Fibroblast of mammary gland (primary cell): ENCODE measurements at regions not wholly inside any gene's neighbourhood (a gene's known extent, or its start where the extent isn't known, plus 50 kb on each side); places are given as distances from the start of the nearest gene placed in this dataset.

Experiments used
- DNase-seq: peaks from one replicate; pipeline ENCODE4 v3.0.0-alpha.2; 2010; ENCODE audit warnings: low read depth
- H3K4me3 ChIP-seq: 2 replicates; pipeline ENCODE4 v1.5.1; 2011; ENCODE audit warnings: low read depth, mild to moderate bottlenecking, low read length, moderate library complexity; ENCODE audit not compliant: control insufficient read depth
- TF ChIP-seq, protein P1 (sequence below): conservative IDR thresholded peaks from 2 replicates; pipeline ENCODE4 v1.5.1; 2011; ENCODE audit warnings: low read depth, low read length, inconsistent platforms; ENCODE audit not compliant: control insufficient read depth, insufficient read depth

DNA sequence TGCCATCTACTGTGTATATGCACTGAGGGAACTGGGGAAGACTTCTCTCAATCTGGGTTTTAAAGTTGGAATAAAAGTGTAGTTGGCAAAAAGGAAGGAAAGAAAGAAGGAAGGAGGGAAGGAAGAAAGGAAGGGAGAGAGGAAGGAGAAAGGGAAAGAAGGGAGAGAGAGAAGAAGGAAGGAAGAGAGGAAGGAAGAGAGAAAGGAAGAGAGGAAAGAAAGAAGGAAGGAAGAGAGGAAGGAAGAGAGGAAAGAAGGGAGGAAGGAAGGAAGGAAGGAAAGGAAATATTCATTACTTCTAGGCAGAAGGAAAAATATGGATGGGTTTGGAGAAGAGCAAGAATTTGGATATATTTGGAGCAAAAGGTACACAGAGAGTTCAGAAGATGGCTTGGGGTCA is 343.6 kb upstream of the AUTS2 start:
- TF ChIP-seq, protein P1, sequence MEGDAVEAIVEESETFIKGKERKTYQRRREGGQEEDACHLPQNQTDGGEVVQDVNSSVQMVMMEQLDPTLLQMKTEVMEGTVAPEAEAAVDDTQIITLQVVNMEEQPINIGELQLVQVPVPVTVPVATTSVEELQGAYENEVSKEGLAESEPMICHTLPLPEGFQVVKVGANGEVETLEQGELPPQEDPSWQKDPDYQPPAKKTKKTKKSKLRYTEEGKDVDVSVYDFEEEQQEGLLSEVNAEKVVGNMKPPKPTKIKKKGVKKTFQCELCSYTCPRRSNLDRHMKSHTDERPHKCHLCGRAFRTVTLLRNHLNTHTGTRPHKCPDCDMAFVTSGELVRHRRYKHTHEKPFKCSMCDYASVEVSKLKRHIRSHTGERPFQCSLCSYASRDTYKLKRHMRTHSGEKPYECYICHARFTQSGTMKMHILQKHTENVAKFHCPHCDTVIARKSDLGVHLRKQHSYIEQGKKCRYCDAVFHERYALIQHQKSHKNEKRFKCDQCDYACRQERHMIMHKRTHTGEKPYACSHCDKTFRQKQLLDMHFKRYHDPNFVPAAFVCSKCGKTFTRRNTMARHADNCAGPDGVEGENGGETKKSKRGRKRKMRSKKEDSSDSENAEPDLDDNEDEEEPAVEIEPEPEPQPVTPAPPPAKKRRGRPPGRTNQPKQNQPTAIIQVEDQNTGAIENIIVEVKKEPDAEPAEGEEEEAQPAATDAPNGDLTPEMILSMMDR: no peak
- H3K4me3 ChIP-seq: no peak overlapping the region
- no peak for DNase-seq

DNA sequence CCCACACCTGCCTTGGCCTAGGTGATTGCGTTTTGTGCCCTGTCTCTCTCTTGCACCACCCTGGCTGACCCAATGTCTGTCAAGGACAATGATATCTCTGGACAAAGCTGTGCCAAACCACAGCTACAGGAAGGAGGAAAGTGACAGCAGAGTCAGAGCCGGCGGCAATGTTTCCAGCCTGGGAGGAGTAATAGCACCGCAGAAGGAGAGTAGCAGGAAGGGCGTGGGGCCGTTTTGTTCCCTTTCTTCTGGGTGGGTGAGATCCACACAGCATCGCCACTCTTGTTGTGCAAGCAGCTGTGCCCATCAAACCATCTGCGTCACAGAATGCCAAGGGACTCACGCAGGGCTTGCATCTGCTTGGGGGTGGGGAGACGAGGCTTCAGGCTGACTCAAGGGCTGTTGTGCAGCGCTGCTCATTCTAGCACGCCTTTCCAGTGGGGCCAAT is 341.6 kb upstream of the AUTS2 start:
- TF ChIP-seq, protein P1: no peak
- no peak for DNase-seq
- no peak overlapping the region for H3K4me3 ChIP-seq

DNA sequence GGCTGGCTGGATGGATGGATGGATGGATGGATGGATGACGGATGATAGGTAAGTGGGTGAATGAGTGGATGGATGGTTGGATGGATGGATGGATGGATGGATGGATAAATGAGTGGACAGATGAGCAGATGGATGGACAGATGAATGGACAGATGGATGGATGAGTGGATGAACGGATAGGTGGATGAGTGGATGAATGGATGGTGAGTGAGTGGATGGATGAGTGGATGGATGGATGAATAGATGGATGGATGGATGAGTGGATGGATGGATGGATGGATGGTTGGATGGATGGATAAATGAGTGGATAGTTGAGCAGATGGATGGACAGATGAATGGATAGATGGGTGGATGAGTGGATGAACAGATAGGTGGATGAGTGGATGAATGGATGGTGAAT is 340.7 kb upstream of the AUTS2 start:
- no peak overlapping the region for H3K4me3 ChIP-seq
- TF ChIP-seq, protein P1: no peak
- no peak for DNase-seq

DNA sequence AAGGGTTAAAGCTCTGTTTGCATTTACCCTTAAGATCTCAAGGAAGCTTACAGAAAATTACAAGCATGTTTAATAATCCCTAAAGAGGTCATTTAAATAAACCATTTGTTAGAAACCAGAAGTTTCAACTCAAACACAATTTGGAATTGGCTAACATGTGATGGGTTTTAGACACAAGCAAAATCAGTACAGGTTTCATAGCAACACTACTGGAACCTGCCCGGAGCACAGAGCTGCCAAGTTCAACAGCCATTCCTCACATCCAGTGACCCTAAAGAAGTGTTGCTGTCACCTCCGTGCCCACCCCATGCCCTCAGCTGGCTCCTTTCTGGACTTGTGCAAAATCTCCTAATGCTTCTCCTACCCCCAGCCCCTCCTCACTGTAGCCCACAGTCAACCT is 338.8 kb upstream of the AUTS2 start:
- TF ChIP-seq, protein P1: no peak
- H3K4me3 ChIP-seq: no peak overlapping the region
- DNase-seq: no peak

DNA sequence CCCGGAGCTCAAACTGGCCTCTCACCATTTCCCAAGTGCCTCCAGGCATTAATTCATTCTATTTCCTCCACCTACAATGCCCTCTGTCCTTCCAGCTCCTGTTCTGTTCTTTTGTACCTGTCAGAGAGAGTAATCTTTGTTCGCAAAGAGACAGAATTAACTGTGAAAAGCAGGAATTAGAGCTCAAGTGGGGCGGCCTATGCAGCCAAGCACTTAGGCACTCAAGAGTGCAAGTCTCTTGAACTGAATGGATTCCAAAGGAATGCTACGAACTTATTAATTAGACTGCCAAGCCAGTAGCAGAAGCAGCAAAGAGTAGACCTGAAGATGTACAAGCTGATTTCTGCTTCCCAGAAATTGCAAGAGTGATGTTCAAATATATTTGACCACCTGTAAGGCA is 338.3 kb upstream of the AUTS2 start:
- no peak overlapping the region for H3K4me3 ChIP-seq
- TF ChIP-seq, protein P1: no peak
- no peak for DNase-seq

DNA sequence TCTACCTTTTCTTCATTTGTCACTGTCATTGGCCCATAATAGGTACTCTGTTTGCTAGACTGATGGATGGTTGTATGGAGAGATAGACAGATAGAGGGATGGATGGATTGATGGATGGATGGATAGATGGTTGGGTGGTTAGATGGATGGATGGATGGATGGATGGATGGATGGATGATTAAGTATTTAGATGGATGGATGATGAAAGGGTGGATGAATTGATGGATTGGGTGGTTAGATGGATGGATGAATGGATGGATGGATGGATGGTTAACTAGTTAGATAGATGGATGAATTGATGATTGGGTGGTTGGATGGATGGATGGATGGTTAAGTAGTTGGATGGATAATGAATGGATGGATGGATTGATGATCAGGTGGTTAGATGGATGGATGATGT is 334.7 kb upstream of the AUTS2 start:
- DNase-seq: no peak
- TF ChIP-seq, protein P1: no peak
- no peak overlapping the region for H3K4me3 ChIP-seq

DNA sequence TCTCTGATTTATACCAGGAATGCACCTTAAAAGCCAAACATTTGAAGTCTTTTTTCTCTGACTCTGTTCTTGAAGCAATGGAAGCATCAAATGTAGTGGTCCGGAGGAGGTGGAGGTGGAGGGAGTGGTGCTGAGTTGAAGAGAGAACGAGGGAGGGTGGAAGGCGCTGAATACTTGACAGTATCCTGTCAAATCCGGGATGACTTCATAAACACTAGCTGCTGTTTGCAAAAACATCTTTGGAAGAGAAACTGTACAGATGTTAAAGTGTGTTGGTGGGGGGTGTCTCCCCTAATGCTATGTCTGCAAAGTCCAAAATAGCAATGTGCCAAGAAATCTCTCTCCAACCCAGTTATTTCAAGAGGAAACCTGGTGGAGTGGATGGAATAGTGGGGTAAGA is 328.5 kb upstream of the AUTS2 start:
- no peak for DNase-seq
- TF ChIP-seq, protein P1: no peak
- no peak overlapping the region for H3K4me3 ChIP-seq
